ENCODE measurements at regions not wholly inside any gene's neighbourhood (a gene's known extent, or its start where the extent isn't known, plus 50 kb on each side); places are given as distances from the start of the nearest gene placed in this dataset.

GRCh38 chr3:22245811-22246583, 495.0 kb upstream of the ZNF385D start:
- Histone ChIP-seq H3K36me3 (ENCODE audit: control insufficient read depth in 2 of 4, insufficient read depth in 4 of 4, low read length in 3 of 4) (no peaks in the 10 kb centered on the region), H2BK15ac (ENCODE audit: low read length) (no peak overlapping the region), H3K4ac (replicated peaks; ENCODE audit: insufficient read length, low read depth, low read length) (no peak overlapping the region), H4K5ac (ENCODE audit: insufficient read length, low read depth, low read length) (no peak overlapping the region), H3K56ac (replicated peaks; ENCODE audit: insufficient read length, low read depth, low read length) (no peak overlapping the region), H2BK5ac (ENCODE audit: low read depth, low read length) (no peak overlapping the region), H2AFZ (ENCODE audit: low read length) (no peak overlapping the region), H3K23me2 (ENCODE audit: low read depth, low read length) (no peaks in the 10 kb centered on the region), H3K27me3 (replicated peaks in 1 of 4; ENCODE audit: control insufficient read depth in 3 of 4, extremely low read depth in 1 of 4, insufficient read depth in 3 of 4, low read length in 3 of 4) (no peaks in the 10 kb centered on the region), H3K23ac (ENCODE audit: insufficient read length) (no peak overlapping the region), H2BK120ac (replicated peaks; ENCODE audit: low read depth, low read length) (no peak overlapping the region), H3K79me2 (ENCODE audit: control insufficient read depth in 1 of 2, insufficient read depth in 2 of 2, low read length in 2 of 2) (no peaks in the 10 kb centered on the region), H3K27ac (ENCODE audit: low read depth, low read length) (no peak overlapping the region), H3K9ac (replicated peaks in 1 of 4; ENCODE audit: extremely low read depth in 1 of 4, low read depth in 3 of 4, low read length in 3 of 4) (no peak overlapping the region), H4K91ac (replicated peaks; ENCODE audit: insufficient read length, low read length) (no peak overlapping the region), H2BK12ac (ENCODE audit: low read depth, low read length) (no peak overlapping the region), H4K20me1 (replicated peaks in 1 of 2; ENCODE audit: control insufficient read depth in 1 of 2, insufficient read depth in 2 of 2, low read length in 2 of 2) (no peaks in the 10 kb centered on the region), H4K8ac (ENCODE audit: extremely low read depth, insufficient read depth, low read length) (no peak overlapping the region), H3K14ac (ENCODE audit: insufficient read length) (no peak overlapping the region), H3K4me3 (ENCODE audit: extremely low read depth in 1 of 4, insufficient read depth in 2 of 4, low read depth in 3 of 4, low read length in 4 of 4) (no peak overlapping the region), H3K18ac (ENCODE audit: extremely low read depth, low read length) (no peak overlapping the region), H2AK5ac (ENCODE audit: low read depth, low read length) (no peak overlapping the region), H3K79me1 (ENCODE audit: low read depth, low read length) (no peaks in the 10 kb centered on the region), H3K9me3 (ENCODE audit: insufficient read depth in 2 of 2, low read depth in 1 of 2, low read length in 1 of 2) (no peaks in the 10 kb centered on the region), H2BK20ac (ENCODE audit: low read length) (no peak overlapping the region), H3K4me1 (replicated peaks in 1 of 4; ENCODE audit: control insufficient read depth in 3 of 4, insufficient read depth in 4 of 4, low read length in 3 of 4) (no peaks in the 10 kb centered on the region; a peak in 1 of 7 replicates), H3K4me2 (ENCODE audit: insufficient read depth in 1 of 2, low read depth in 2 of 2, low read length in 2 of 2) (no peak overlapping the region)
- no peak for TF ChIP-seq TBP (IDR thresholded peaks at IDR 0.05; ENCODE audit: low read depth, low read length)
- TF ChIP-seq YY1 (IDR thresholded peaks at IDR 0.05; ENCODE audit: low read depth, low read length): no peak
- TF ChIP-seq EP300 (IDR thresholded peaks at IDR 0.05; ENCODE audit: borderline replicate concordance in 1 of 2, low read depth in 2 of 2, low read length in 2 of 2): no peak
- no peak for TF ChIP-seq BACH1 (IDR thresholded peaks at IDR 0.05; ENCODE audit: low read length)
- TF ChIP-seq NANOG (IDR thresholded peaks at IDR 0.05; ENCODE audit: insufficient read depth, low read depth, low read length, poor library complexity, severe bottlenecking): no peak
- TF ChIP-seq GABPA (IDR thresholded peaks at IDR 0.05; ENCODE audit: borderline replicate concordance, insufficient read depth, low read length): no peak
- TF ChIP-seq TAF7 (optimal IDR thresholded peaks at IDR 0.05; ENCODE audit: borderline replicate concordance, low read depth, low read length): no peak
- no peak for TF ChIP-seq CHD1 (IDR thresholded peaks at IDR 0.05; ENCODE audit: low read depth, low read length)
- TF ChIP-seq SIRT6 (IDR thresholded peaks at IDR 0.05; ENCODE audit: low read length): no peak
- no peak for TF ChIP-seq PHF8 (conservative IDR thresholded peaks at IDR 0.05; ENCODE audit: low read depth, low read length)
- TF ChIP-seq KDM5A (IDR thresholded peaks at IDR 0.05; ENCODE audit: low read length): no peak
- no peak for TF ChIP-seq HDAC6 (IDR thresholded peaks at IDR 0.05; ENCODE audit: low read depth, low read length)
- ChIA-PET POLR2A (ENCODE audit: partially characterized antibody) (interaction anchor here (1.3 kb wide), 1 partner anchor 20 kb away, joined by 3 read pairs; no protein-coding TSS in a partner anchor), CTCF (ENCODE audit: partially characterized antibody) (no interaction called here)
- FAIRE-seq (no peak), DNase-seq (ENCODE audit: low read depth in 1 of 2, low spot score in 2 of 2) (no peak)
- WGBS, 2 experiments (ENCODE audit: extremely low coverage in 1 of 2, insufficient coverage in 1 of 2, insufficient read length in 1 of 2, insufficient replicate concordance in 2 of 2, low coverage in 1 of 2, low lambda C conversion rate in 2 of 2, missing lambda C conversion rate in 1 of 2): 96% methylated on average over 3 of the region's 3 CpGs; no CpG with 5 or more reads in 1 of the 2 experiments

Data from H1 (cell line).